ENCODE measurements at regions not wholly inside any gene's neighbourhood (a gene's known extent, or its start where the extent isn't known, plus 50 kb on each side); places are given as distances from the start of the nearest gene placed in this dataset.

- TF ChIP-seq CTCF (conservative IDR thresholded peaks at IDR 0.05 in 1 of 2, IDR thresholded peaks at IDR 0.05 in 1 of 2; ENCODE audit: extremely low read depth in 1 of 2, insufficient read depth in 1 of 2, low read depth in 1 of 2, low read length in 2 of 2) (no peak), EZH2 (IDR thresholded peaks at IDR 0.05; ENCODE audit: borderline replicate concordance, low read length) (no peak)
Observed at GRCh38 chr12:126545411-126545810, 1480.2 kb downstream of the AACS start.

All from mammary epithelial cell (primary cell).